ENCODE measurements at regions not wholly inside any gene's neighbourhood (a gene's known extent, or its start where the extent isn't known, plus 50 kb on each side); places are given as distances from the start of the nearest gene placed in this dataset.

DNA sequence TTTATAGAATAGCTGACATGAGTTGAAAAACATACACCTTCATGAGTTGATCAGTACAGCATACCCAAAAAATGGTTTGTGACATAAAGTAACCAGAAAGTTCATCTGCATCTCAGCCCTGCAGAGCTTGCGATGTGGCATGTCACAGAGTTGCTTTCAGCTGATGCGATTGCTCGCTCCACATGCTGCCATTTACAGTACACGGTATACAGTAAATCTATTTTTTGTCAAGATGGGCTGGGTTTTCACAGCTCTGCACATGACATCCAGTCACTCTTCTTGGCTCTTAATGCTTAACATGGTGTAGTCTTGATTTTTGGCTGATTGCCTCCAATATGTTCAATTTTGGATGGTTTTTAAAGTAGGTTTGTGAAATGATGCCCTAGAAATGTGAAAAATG is 811.9 kb downstream of the SATB2 start:
- no peaks in the 10 kb centered on the region for H3K27me3 ChIP-seq (ENCODE audit: control insufficient read depth in 2 of 2, insufficient read depth in 1 of 2, low read length in 1 of 2)
- no peak for DNase-seq (ENCODE audit: low read depth in 6 of 9, low spot score in 9 of 9)
- no peaks in the 10 kb centered on the region for H3K9me3 ChIP-seq (ENCODE audit: control insufficient read depth in 2 of 2, insufficient read depth in 1 of 2, low read length in 1 of 2)
- no peaks in the 10 kb centered on the region for H3K36me3 ChIP-seq (ENCODE audit: control insufficient read depth in 2 of 2, insufficient read depth in 2 of 2, low read length in 1 of 2)
- no peak overlapping the region for H3K27ac ChIP-seq (ENCODE audit: low read depth in 1 of 2, low read length in 1 of 2)
- no peaks in the 10 kb centered on the region for H3K4me1 ChIP-seq (ENCODE audit: control insufficient read depth in 2 of 2, insufficient read depth in 2 of 2, low read length in 2 of 2)
- H3K4me3 ChIP-seq (ENCODE audit: low read length in 2 of 2), result no peak overlapping the region
- WGBS, result 93% methylated on average over 4 of the region's 4 CpGs

DNA sequence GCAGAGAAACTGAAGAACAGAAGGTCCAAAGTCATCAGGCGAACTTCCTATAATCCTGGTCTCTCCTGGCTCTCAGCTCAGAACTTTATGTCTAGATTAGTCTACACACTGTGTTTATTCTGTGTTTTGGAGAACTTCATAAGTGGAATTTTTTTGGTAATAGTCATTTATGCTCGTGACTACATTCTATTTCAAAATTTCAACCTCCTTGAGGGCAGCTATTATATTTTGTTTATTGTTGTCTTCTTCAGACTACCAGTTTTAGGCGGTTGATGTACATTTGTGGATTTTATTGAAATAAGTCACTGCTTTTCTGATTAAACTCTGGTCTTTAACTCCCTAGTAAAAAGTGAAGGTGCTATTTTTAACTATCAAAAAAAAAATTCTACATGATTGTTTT is 816.6 kb downstream of the SATB2 start:
- H3K4me3 ChIP-seq (ENCODE audit: low read length in 2 of 2), result no peak overlapping the region
- H3K36me3 ChIP-seq (ENCODE audit: control insufficient read depth in 2 of 2, insufficient read depth in 2 of 2, low read length in 1 of 2), result no peaks in the 10 kb centered on the region
- 88% methylated on average over 3 of the region's 3 CpGs for WGBS
- no peak overlapping the region for H3K27ac ChIP-seq (ENCODE audit: low read depth in 1 of 2, low read length in 1 of 2)
- H3K27me3 ChIP-seq (ENCODE audit: control insufficient read depth in 2 of 2, insufficient read depth in 1 of 2, low read length in 1 of 2), result no peaks in the 10 kb centered on the region
- no peak for DNase-seq (ENCODE audit: low read depth in 6 of 9, low spot score in 9 of 9)
- no peaks in the 10 kb centered on the region for H3K4me1 ChIP-seq (ENCODE audit: control insufficient read depth in 2 of 2, insufficient read depth in 2 of 2, low read length in 2 of 2)
- H3K9me3 ChIP-seq (ENCODE audit: control insufficient read depth in 2 of 2, insufficient read depth in 1 of 2, low read length in 1 of 2), result no peaks in the 10 kb centered on the region

DNA sequence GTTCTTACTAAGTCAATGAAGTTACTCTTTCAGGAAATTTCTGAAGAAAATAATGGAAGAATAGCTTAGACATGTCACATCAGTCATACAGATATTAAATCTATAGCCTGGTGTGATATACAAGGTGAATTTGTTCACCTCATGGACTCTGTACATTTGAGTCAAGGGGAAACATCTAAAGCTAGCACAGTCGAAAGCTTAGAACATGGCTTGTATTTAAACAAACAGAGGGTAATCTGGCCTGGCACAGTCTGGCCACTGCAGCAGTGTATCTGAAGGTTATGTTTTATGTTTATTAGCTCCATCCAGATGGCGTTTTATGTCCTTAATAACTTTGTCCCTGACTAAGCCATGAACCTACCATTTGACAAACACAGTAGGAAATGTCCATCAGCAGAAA is 817.3 kb downstream of the SATB2 start:
- H3K36me3 ChIP-seq (ENCODE audit: control insufficient read depth in 2 of 2, insufficient read depth in 2 of 2, low read length in 1 of 2), result no peaks in the 10 kb centered on the region
- no peak overlapping the region for H3K4me3 ChIP-seq (ENCODE audit: low read length in 2 of 2)
- H3K4me1 ChIP-seq (ENCODE audit: control insufficient read depth in 2 of 2, insufficient read depth in 2 of 2, low read length in 2 of 2), result no peaks in the 10 kb centered on the region
- 88% methylated on average over 2 of the region's 2 CpGs for WGBS
- no peak for DNase-seq (ENCODE audit: low read depth in 6 of 9, low spot score in 9 of 9)
- H3K27me3 ChIP-seq (ENCODE audit: control insufficient read depth in 2 of 2, insufficient read depth in 1 of 2, low read length in 1 of 2), result no peaks in the 10 kb centered on the region
- no peak overlapping the region for H3K27ac ChIP-seq (ENCODE audit: low read depth in 1 of 2, low read length in 1 of 2)
- H3K9me3 ChIP-seq (ENCODE audit: control insufficient read depth in 2 of 2, insufficient read depth in 1 of 2, low read length in 1 of 2), result no peaks in the 10 kb centered on the region

DNA sequence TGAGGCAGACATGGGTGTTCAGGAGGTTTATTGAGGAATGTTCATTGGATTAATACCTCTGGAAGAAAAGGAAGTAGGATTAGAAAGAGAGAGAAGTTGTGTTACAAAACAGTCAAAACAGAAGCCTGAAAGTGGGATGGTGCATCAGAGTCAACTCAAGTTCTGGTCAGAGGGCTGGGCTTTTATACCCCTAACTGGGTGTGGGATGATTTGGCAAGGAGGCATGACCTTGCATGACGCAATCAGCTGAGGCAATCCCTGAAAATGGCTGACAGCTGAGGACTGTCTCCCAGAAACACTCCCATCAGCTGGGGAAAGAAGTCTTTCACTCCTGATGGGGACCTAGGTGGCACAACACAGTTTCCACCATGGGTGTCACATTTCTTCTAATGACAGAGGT is 818.2 kb downstream of the SATB2 start:
- no peak for DNase-seq (ENCODE audit: low read depth in 6 of 9, low spot score in 9 of 9)

DNA sequence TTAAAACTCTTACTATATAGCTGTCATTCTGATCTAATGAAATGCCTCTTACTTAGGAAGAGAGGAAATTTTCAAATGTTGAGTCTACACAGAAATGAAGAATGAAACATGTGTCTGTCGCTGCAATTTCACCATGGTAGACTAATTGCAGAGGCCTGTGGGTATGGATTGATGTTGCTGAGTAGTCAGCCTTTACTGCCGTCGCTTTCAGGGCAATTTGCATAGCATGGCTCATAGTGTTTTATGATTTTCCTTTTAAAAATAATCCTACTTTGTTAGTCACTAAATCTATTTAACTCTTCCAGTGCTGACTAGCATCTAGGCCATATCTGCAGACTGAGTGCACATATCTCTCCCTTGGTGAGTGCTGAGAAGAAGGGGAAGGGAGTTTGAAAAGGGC is 819.2 kb downstream of the SATB2 start:
- no peak overlapping the region for H3K4me3 ChIP-seq (ENCODE audit: low read length in 2 of 2)
- no peaks in the 10 kb centered on the region for H3K4me1 ChIP-seq (ENCODE audit: control insufficient read depth in 2 of 2, insufficient read depth in 2 of 2, low read length in 2 of 2)
- 85% methylated on average over 3 of the region's 3 CpGs for WGBS
- no peaks in the 10 kb centered on the region for H3K36me3 ChIP-seq (ENCODE audit: control insufficient read depth in 2 of 2, insufficient read depth in 2 of 2, low read length in 1 of 2)
- H3K9me3 ChIP-seq (ENCODE audit: control insufficient read depth in 2 of 2, insufficient read depth in 1 of 2, low read length in 1 of 2), result no peaks in the 10 kb centered on the region
- no peak overlapping the region for H3K27ac ChIP-seq (ENCODE audit: low read depth in 1 of 2, low read length in 1 of 2)
- DNase-seq (ENCODE audit: low read depth in 6 of 9, low spot score in 9 of 9), result no peak
- no peaks in the 10 kb centered on the region for H3K27me3 ChIP-seq (ENCODE audit: control insufficient read depth in 2 of 2, insufficient read depth in 1 of 2, low read length in 1 of 2)

More for the DNA sequence above, 818.2 kb downstream of the SATB2 start:
- H3K27me3 ChIP-seq (ENCODE audit: control insufficient read depth in 2 of 2, insufficient read depth in 1 of 2, low read length in 1 of 2), result no peaks in the 10 kb centered on the region
- no peak overlapping the region for H3K27ac ChIP-seq (ENCODE audit: low read depth in 1 of 2, low read length in 1 of 2)
- H3K4me1 ChIP-seq (ENCODE audit: control insufficient read depth in 2 of 2, insufficient read depth in 2 of 2, low read length in 2 of 2), result no peaks in the 10 kb centered on the region
- WGBS, result 84% methylated on average over 1 of the region's 1 CpG
- no peaks in the 10 kb centered on the region for H3K36me3 ChIP-seq (ENCODE audit: control insufficient read depth in 2 of 2, insufficient read depth in 2 of 2, low read length in 1 of 2)
- no peak overlapping the region for H3K4me3 ChIP-seq (ENCODE audit: low read length in 2 of 2)
- H3K9me3 ChIP-seq (ENCODE audit: control insufficient read depth in 2 of 2, insufficient read depth in 1 of 2, low read length in 1 of 2), result no peaks in the 10 kb centered on the region

DNA sequence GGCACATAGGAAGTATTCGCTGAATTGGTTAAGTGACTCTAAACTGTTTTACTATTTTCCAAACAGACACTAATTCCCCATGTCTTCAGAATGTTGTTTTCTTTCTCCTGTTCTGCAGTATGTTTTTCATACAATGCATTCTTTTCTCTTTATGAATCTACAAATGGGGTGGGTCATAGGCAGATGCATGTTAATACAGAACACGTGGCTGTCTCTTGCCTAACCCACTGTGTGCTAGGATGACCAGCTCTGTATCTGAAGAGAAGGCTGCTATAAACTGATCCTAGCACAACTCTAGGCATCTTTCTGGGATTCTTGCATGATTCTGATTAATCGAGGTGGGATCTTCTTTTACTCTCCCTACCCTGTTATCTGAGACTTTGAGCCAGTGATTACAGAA is 826.0 kb downstream of the PLCL1 start:
- 90% methylated on average over 3 of the region's 3 CpGs for WGBS
- Histone ChIP-seq H3K9me3 (ENCODE audit: control insufficient read depth in 2 of 2, insufficient read depth in 1 of 2, low read length in 1 of 2) (no peaks in the 10 kb centered on the region), H3K27me3 (ENCODE audit: control insufficient read depth in 2 of 2, insufficient read depth in 1 of 2, low read length in 1 of 2) (no peaks in the 10 kb centered on the region), H3K4me3 (ENCODE audit: low read length in 2 of 2) (no peak overlapping the region), H3K4me1 (ENCODE audit: control insufficient read depth in 2 of 2, insufficient read depth in 2 of 2, low read length in 2 of 2) (no peaks in the 10 kb centered on the region), H3K27ac (ENCODE audit: low read depth in 1 of 2, low read length in 1 of 2) (no peak overlapping the region), H3K36me3 (ENCODE audit: control insufficient read depth in 2 of 2, insufficient read depth in 2 of 2, low read length in 1 of 2) (no peaks in the 10 kb centered on the region)
- no peak for DNase-seq (ENCODE audit: low read depth in 6 of 9, low spot score in 9 of 9)

DNA sequence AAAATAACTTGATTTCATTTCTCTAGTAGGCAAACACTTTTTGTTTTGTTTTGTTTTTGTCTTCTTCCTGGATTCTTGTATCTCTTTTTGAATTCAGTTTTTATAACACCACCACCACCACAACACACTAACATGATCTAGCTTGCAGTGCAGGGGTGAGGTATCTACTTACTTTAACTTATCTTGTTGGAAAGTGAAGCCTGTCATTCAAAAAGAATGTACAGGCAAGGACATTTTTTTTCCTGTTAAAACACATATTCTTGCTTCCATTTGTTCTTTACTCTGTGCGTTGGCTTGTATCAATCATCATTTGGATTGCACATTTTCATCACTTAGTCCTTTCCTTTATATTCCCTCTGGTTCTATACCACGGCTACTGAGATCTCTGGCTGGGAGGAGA is 824.2 kb downstream of the PLCL1 start:
- WGBS, result 91% methylated on average over 2 of the region's 2 CpGs
- Histone ChIP-seq H3K27ac (ENCODE audit: low read depth in 1 of 2, low read length in 1 of 2) (no peak overlapping the region), H3K9me3 (ENCODE audit: control insufficient read depth in 2 of 2, insufficient read depth in 1 of 2, low read length in 1 of 2) (no peaks in the 10 kb centered on the region), H3K36me3 (ENCODE audit: control insufficient read depth in 2 of 2, insufficient read depth in 2 of 2, low read length in 1 of 2) (no peaks in the 10 kb centered on the region), H3K27me3 (ENCODE audit: control insufficient read depth in 2 of 2, insufficient read depth in 1 of 2, low read length in 1 of 2) (no peaks in the 10 kb centered on the region), H3K4me3 (ENCODE audit: low read length in 2 of 2) (no peak overlapping the region), H3K4me1 (ENCODE audit: control insufficient read depth in 2 of 2, insufficient read depth in 2 of 2, low read length in 2 of 2) (no peaks in the 10 kb centered on the region)
- DNase-seq (ENCODE audit: low read depth in 6 of 9, low spot score in 9 of 9), result no peak

DNA sequence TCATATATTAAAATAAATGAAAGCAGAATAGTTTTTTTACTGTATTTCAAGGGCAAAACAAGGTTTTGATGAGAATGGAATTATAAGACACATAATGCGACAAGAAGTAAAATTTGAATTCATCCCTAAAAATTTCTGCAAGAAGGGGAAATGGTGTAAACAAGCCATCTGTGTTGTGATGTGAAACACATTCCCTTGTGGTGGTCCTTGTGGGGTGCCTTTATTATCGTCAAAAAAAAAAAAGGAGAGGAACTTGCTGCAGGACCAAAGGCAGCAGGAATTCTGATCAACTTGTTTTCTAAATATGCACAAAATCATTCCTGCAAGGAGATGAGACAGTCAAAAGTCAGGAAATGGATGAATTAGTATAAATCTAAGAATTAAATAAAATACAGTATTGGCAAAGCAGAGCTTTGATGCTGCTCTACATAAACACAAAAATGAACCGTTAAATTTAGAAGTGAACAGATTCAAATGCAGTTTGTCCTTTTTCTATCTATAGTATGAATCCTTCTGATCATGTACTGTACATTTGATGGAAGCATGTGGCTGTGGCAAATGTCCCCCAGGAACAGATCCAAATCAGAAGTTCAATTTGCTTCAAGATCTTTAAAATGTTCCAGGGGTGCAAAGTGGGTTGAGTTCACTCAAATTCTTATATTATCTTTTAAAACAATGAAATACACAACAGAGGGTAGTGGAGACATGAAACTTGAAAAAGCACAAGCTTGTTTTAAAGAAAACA is 818.8 kb downstream of the PLCL1 start:
- Histone ChIP-seq H3K4me3 (ENCODE audit: low read length in 2 of 2) (no peak overlapping the region), H3K27ac (ENCODE audit: low read depth in 1 of 2, low read length in 1 of 2) (no peak overlapping the region), H3K4me1 (ENCODE audit: control insufficient read depth in 2 of 2, insufficient read depth in 2 of 2, low read length in 2 of 2) (no peaks in the 10 kb centered on the region), H3K27me3 (ENCODE audit: control insufficient read depth in 2 of 2, insufficient read depth in 1 of 2, low read length in 1 of 2) (no peaks in the 10 kb centered on the region), H3K36me3 (ENCODE audit: control insufficient read depth in 2 of 2, insufficient read depth in 2 of 2, low read length in 1 of 2) (no peaks in the 10 kb centered on the region), H3K9me3 (ENCODE audit: control insufficient read depth in 2 of 2, insufficient read depth in 1 of 2, low read length in 1 of 2) (no peaks in the 10 kb centered on the region)
- WGBS, result 88% methylated on average over 3 of the region's 3 CpGs
- DNase-seq (ENCODE audit: low read depth in 6 of 9, low spot score in 9 of 9), result no peak

DNA sequence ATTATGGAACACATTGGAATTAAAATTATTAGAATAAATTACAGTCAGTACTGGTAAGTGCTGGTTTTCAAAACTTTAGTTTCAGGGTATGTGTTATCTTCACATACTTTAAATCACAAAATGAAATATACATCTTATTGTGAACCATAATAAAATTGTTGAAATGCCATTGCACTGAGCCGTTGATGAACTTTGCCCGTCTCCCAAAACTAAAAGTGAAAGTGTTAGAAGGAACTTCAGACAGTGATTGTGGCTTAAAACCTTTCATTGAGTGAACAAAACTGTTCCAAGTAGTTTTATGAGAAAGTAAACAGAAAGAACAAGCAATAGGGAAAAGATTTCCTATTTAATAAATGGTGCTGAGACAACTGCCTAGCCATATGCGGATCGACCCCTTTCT is 811.6 kb downstream of the PLCL1 start:
- no peak overlapping the region for H3K4me3 ChIP-seq (ENCODE audit: low read length in 2 of 2)
- WGBS, result 74% methylated on average over 4 of the region's 4 CpGs
- no peaks in the 10 kb centered on the region for H3K9me3 ChIP-seq (ENCODE audit: control insufficient read depth in 2 of 2, insufficient read depth in 1 of 2, low read length in 1 of 2)
- H3K27me3 ChIP-seq (ENCODE audit: control insufficient read depth in 2 of 2, insufficient read depth in 1 of 2, low read length in 1 of 2), result no peaks in the 10 kb centered on the region
- H3K27ac ChIP-seq (ENCODE audit: low read depth in 1 of 2, low read length in 1 of 2), result no peak overlapping the region
- no peaks in the 10 kb centered on the region for H3K36me3 ChIP-seq (ENCODE audit: control insufficient read depth in 2 of 2, insufficient read depth in 2 of 2, low read length in 1 of 2)
- no peak for DNase-seq (ENCODE audit: low read depth in 6 of 9, low spot score in 9 of 9)
- no peaks in the 10 kb centered on the region for H3K4me1 ChIP-seq (ENCODE audit: control insufficient read depth in 2 of 2, insufficient read depth in 2 of 2, low read length in 2 of 2)

Data from thymus (tissue), 11 donors.